OCI-LY7 (cell line): ENCODE measurements at regions not wholly inside any gene's neighbourhood (a gene's known extent, or its start where the extent isn't known, plus 50 kb on each side); places are given as distances from the start of the nearest gene placed in this dataset.
A peak's percentile ranks its signal among the peaks of the same experiment; 100 is the strongest.
"Not testable (repeated sequence)": the region's sequence is repeated elsewhere in the genome, so short reads cannot be mapped to it uniquely, and the experiment has no call there.

Experiments
- BruUV-seq: library from RNA; stranded (reverse); fragments of 400-500 nt; replicated peaks from 2 replicates; lab custom pipeline; 2021; lab: Mats Ljungman, UMichigan
- CTCF ChIA-PET: fragments of 300-600 bp; sonication (Branson Sonifier 250); formaldehyde crosslinking; loops from one replicate; lab custom pipeline; 2022; ENCODE audit warnings: antibody characterized with exemption; ENCODE audit not compliant: unreplicated experiment; lab: Charles Lee
- POLR2A ChIA-PET: fragments of 300-600 bp; sonication (Branson Sonifier 250); formaldehyde crosslinking; loops from one replicate; lab custom pipeline; 2022; ENCODE audit warnings: antibody characterized with exemption; lab: Charles Lee
- DNase-seq: peaks from one replicate; pipeline ENCODE4 v3.0.0-alpha.2; 2015; ENCODE audit warnings: low spot score
- H2AFZ ChIP-seq: fragments of 200-600 bp; sonication (generic), shearing (Covaris generic); 2 replicates; pipeline ENCODE4 v1.6.1; 2014; ENCODE audit warnings: mild to moderate bottlenecking, antibody characterized with exemption, low read length, moderate library complexity
- H3K27ac ChIP-seq: fragments of 200-600 bp; sonication (generic); 2 replicates; pipeline ENCODE4 v1.5.1; 2014; ENCODE audit warnings: mixed run types, low read depth, mild to moderate bottlenecking, moderate library complexity, low read length, inconsistent platforms; ENCODE audit not compliant: poor library complexity, severe bottlenecking
- H3K36me3 ChIP-seq: fragments of 200-600 bp; sonication (generic); 2 replicates; pipeline ENCODE4 v1.6.1; 2014; ENCODE audit warnings: mild to moderate bottlenecking, antibody characterized with exemption, low read length, moderate library complexity, mixed read lengths; ENCODE audit not compliant: insufficient read depth
- H3K4me1 ChIP-seq: fragments of 200-600 bp; sonication (generic); 2 replicates; pipeline ENCODE4 v1.5.1; 2014; ENCODE audit warnings: mild to moderate bottlenecking, low read length; ENCODE audit not compliant: insufficient read depth, poor library complexity, severe bottlenecking
- H3K4me2 ChIP-seq: fragments of 200-600 bp; sonication (generic); 2 replicates; pipeline ENCODE4 v1.6.1; 2014; ENCODE audit warnings: mild to moderate bottlenecking, low read length
- H3K4me3 ChIP-seq: fragments of 200-600 bp; sonication (generic); 2 replicates; pipeline ENCODE4 v1.5.1; 2014; ENCODE audit warnings: mild to moderate bottlenecking, low read depth, low read length; ENCODE audit not compliant: poor library complexity, severe bottlenecking
- H3K79me2 ChIP-seq: fragments of 200-600 bp; sonication (generic); 2 replicates; pipeline ENCODE4 v1.6.1; 2016; ENCODE audit warnings: low read depth, mild to moderate bottlenecking, low read length, moderate library complexity, mixed read lengths; ENCODE audit not compliant: insufficient read depth
- H3K9me2 ChIP-seq: fragments of 200-600 bp; sonication (generic); 2 replicates; pipeline ENCODE4 v1.6.1; 2016; ENCODE audit warnings: mild to moderate bottlenecking, low read length, mixed read lengths; ENCODE audit not compliant: insufficient read depth
- H3K9me3 ChIP-seq: fragments of 200-600 bp; sonication (generic); 2 replicates; pipeline ENCODE4 v1.6.1; 2014; ENCODE audit warnings: mild to moderate bottlenecking, mixed run types, low read length, mixed read lengths
- H4K20me1 ChIP-seq: fragments of 200-600 bp; sonication (generic); 2 replicates; pipeline ENCODE4 v1.6.1; 2014; ENCODE audit warnings: mild to moderate bottlenecking, antibody characterized with exemption, low read length, moderate library complexity, mixed read lengths; ENCODE audit not compliant: insufficient read depth
- CTCF ChIP-seq: fragments of 200-600 bp; sonication (generic); conservative IDR thresholded peaks from 2 replicates; pipeline ENCODE4 v1.5.1; 2014; ENCODE audit warnings: mild to moderate bottlenecking, antibody characterized with exemption, low read length, moderate library complexity, mixed read lengths
- intact Hi-C: fragments of 100-400 bp; cut with micrococcal nuclease; formaldehyde crosslinking; loops from one replicate; pipeline ENCODE4 v1.10.0; 2022; ENCODE audit not compliant: unreplicated experiment

- H3K9me3 ChIP-seq, DNase-seq, H3K9me2 ChIP-seq, H3K4me2 ChIP-seq, H4K20me1 ChIP-seq, H3K27ac ChIP-seq, H3K4me1 ChIP-seq, H2AFZ ChIP-seq, CTCF ChIA-PET, H3K4me3 ChIP-seq, intact Hi-C loops, H3K79me2 ChIP-seq, POLR2A ChIA-PET, BruUV-seq, H3K36me3 ChIP-seq: not testable (repeated sequence)
- peak; percentile 49 for TF ChIP-seq CTCF
These were observed 615.1 kb downstream of the SPATA31A6 start for GRCh38 chr9:42798571-42798970.

GRCh38 chr9:42802716-42803115 is 619.3 kb downstream of the SPATA31A6 start:
- H3K4me1 ChIP-seq, DNase-seq, POLR2A ChIA-PET, H3K79me2 ChIP-seq, CTCF ChIA-PET, H3K36me3 ChIP-seq, H3K27ac ChIP-seq, H3K4me2 ChIP-seq, intact Hi-C loops, H3K4me3 ChIP-seq, H3K9me3 ChIP-seq, H4K20me1 ChIP-seq, BruUV-seq, H3K9me2 ChIP-seq, H2AFZ ChIP-seq: not testable (repeated sequence)

- H3K9me2 ChIP-seq, CTCF ChIA-PET, H3K4me2 ChIP-seq, H3K4me1 ChIP-seq, DNase-seq, H3K27ac ChIP-seq, H3K79me2 ChIP-seq, H2AFZ ChIP-seq, H3K4me3 ChIP-seq, H4K20me1 ChIP-seq, POLR2A ChIA-PET, BruUV-seq, H3K9me3 ChIP-seq, H3K36me3 ChIP-seq, intact Hi-C loops: not testable (repeated sequence)
These were observed 623.2 kb downstream of the SPATA31A6 start for GRCh38 chr9:42806674-42807073.

GRCh38 chr9:42821468-42821867 is 638.0 kb downstream of the SPATA31A6 start:
- intact Hi-C loops, H3K4me2 ChIP-seq, POLR2A ChIA-PET, H3K27ac ChIP-seq, H3K36me3 ChIP-seq, DNase-seq, H3K9me3 ChIP-seq, H3K9me2 ChIP-seq, BruUV-seq, H4K20me1 ChIP-seq, H3K79me2 ChIP-seq, H3K4me3 ChIP-seq, CTCF ChIA-PET, H2AFZ ChIP-seq, H3K4me1 ChIP-seq: not testable (repeated sequence)

GRCh38 chr9:42848156-42848555 is 664.7 kb downstream of the SPATA31A6 start:
- H3K4me2 ChIP-seq, H3K79me2 ChIP-seq, POLR2A ChIA-PET, H3K9me3 ChIP-seq, H4K20me1 ChIP-seq, BruUV-seq, H2AFZ ChIP-seq, CTCF ChIA-PET, H3K36me3 ChIP-seq, H3K4me1 ChIP-seq, intact Hi-C loops, H3K9me2 ChIP-seq, H3K27ac ChIP-seq, DNase-seq, H3K4me3 ChIP-seq: not testable (repeated sequence)

- H3K4me3 ChIP-seq, H2AFZ ChIP-seq, DNase-seq, H3K4me1 ChIP-seq, CTCF ChIA-PET, H3K9me2 ChIP-seq, POLR2A ChIA-PET, H3K9me3 ChIP-seq, H4K20me1 ChIP-seq, BruUV-seq, H3K79me2 ChIP-seq, H3K27ac ChIP-seq, H3K36me3 ChIP-seq, intact Hi-C loops, H3K4me2 ChIP-seq: not testable (repeated sequence)
These were observed 667.6 kb downstream of the SPATA31A6 start for GRCh38 chr9:42850896-42851693.
